ENCODE measurements at regions not wholly inside any gene's neighbourhood (a gene's known extent, or its start where the extent isn't known, plus 50 kb on each side); places are given as distances from the start of the nearest gene placed in this dataset.
A peak's percentile ranks its signal among the peaks of the same experiment; 100 is the strongest.

DNA sequence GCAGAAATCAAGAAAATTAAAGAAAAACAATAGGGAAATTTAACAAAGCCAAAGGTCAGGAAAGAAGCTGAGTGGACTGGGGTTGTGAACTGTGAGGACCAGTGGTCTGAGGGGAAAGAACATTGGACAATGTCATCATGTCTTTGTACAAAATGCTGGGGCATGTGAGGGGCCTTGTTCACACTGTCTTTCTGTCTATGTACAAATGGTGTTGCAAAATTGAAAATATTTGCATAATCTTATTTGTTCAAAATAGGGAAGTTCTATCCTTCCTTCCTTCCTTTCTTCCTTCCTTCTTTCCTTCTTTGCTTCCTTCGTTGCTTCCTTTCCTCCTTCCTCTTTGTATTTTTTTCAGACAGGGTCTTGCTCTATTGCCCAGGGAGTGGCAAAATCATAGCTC is 79.2 kb upstream of the SCEL start:
- 0 to 94% (median 26%) methylated on average over 1 of the region's 1 CpG; no CpG with 5 or more reads in 2 of the 10 experiments for WGBS, 10 experiments

DNA sequence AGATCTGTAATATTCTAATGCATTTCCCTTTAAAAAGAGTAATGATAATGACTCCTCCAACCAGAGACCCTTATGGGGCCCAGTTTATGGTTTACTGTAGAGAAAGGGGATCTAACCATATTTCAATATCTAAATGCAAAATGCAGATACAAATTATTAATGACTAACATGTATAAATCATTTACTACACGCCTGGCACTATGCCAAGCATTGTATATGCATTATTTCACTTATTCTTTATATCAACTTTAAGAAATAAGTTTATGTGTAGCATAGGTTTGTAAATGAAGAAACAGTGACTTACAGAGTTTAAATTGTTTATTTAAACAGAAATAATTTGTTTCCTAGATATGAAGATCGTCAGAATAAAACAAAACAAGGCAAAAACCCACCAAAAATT is 86.2 kb upstream of the SCEL start:
- 0 to 100% (median 71%) methylated on average over 1 to 2 of the region's 2 CpGs for WGBS, 10 experiments
- no peak overlapping the region for H3K4me3 ChIP-seq
- H3K27ac ChIP-seq = no peak overlapping the region
- no peaks in the 10 kb centered on the region for H3K4me1 ChIP-seq (replicated peaks in 1 of 2)
- in situ Hi-C loops (cut with MboI; ENCODE audit: low pct_unique_long_range_greater_than_20kb in 2 of 9, low sequenced_read_pairs in 9 of 9, unreplicated experiment in 9 of 9) = no loop called here
- no peak for ATAC-seq (replicated peaks in 6 of 8)

More for the DNA sequence above, 79.2 kb upstream of the SCEL start:
- ATAC-seq (replicated peaks in 6 of 8) = no peak
- H3K4me1 ChIP-seq (replicated peaks in 1 of 2) = peaks cover 7 to 40% of the 10 kb centered on the region in 2 donors
- no peak overlapping the region for H3K27ac ChIP-seq
- H3K4me3 ChIP-seq = no peak overlapping the region
- in situ Hi-C loops (cut with MboI; ENCODE audit: low pct_unique_long_range_greater_than_20kb in 2 of 9, low sequenced_read_pairs in 9 of 9, unreplicated experiment in 9 of 9) = no loop called here

DNA sequence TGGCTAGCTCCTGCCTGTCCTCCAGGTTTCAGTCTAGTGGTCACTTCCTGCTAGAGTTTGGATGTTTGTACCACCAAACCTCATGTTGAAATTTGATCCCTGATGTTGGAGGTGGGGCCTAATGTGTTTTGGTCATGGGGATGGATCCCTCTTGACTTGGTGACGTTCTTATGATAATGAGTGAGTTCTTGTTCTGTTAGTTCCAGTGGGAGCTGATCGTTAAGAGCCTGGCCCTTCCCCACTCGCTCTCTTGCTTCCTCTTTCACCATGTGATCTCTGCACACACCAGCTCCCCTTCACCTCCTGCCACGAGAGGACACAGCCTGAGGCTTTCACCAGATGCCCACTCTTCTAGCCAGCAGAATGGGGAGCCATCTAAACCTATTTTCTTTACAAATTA is 86.8 kb upstream of the SCEL start:
- Histone ChIP-seq H3K4me1 (replicated peaks in 1 of 2) (no peaks in the 10 kb centered on the region), H3K27ac (no peak overlapping the region), H3K4me3 (no peak overlapping the region)
- 14 to 92% (median 66%) methylated on average over 1 to 4 of the region's 4 CpGs; no CpG with 5 or more reads in 3 of the 10 experiments for WGBS, 10 experiments
- ATAC-seq (replicated peaks in 6 of 8) = no peak
- in situ Hi-C loops (cut with MboI; ENCODE audit: low pct_unique_long_range_greater_than_20kb in 2 of 9, low sequenced_read_pairs in 9 of 9, unreplicated experiment in 9 of 9) = no loop called here

DNA sequence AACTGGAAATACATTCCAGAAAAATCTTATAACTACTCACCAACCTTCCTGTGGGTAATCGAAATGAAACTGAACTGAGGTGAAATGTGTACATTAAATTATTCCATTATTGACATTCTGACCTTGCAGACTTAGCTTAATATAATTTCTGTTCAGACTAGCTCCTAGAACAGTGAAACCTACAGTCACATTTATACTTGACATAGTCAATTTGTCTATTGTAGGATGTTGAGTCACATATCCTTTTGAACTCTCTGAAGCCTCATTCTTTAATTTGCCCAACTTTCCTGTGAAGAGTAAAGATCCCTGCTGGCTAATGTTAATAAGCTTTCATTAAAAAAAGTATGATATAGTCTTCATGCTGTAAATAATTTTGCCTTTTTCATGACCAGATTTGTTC is 92.0 kb upstream of the SCEL start:
- no peaks in the 10 kb centered on the region for H3K4me1 ChIP-seq (replicated peaks in 1 of 2)
- H3K27ac ChIP-seq = no peak overlapping the region
- H3K4me3 ChIP-seq = no peak overlapping the region
- WGBS, 10 experiments = 0 to 86% (median 63%) methylated on average over 1 of the region's 1 CpG; no CpG with 5 or more reads in 2 of the 10 experiments
- no peak for ATAC-seq (replicated peaks in 6 of 8)
- in situ Hi-C loops (cut with MboI; ENCODE audit: low pct_unique_long_range_greater_than_20kb in 2 of 9, low sequenced_read_pairs in 9 of 9, unreplicated experiment in 9 of 9) = no loop called here

DNA sequence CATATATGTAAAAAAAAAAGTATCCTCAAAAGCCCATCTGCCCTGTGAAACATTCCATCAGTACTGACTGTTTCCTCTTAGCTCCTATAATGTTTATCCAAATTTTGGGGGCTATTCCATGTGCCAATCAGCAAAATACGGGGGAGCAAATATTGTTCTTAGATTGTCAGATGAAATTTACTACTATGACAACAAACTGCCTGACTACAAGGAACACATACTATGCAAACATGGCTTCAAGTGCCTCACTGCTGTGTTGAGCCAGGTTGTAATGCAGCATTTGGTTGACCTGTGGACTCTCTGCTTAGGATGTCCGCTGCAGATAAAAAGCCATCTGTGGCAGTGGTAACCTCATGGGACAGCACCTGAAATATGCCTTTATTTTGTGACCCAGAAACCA is 98.2 kb upstream of the SCEL start:
- in situ Hi-C loops (cut with MboI; ENCODE audit: low pct_unique_long_range_greater_than_20kb in 2 of 9, low sequenced_read_pairs in 9 of 9, unreplicated experiment in 9 of 9) = no loop called here
- Histone ChIP-seq H3K27ac (no peak overlapping the region), H3K4me3 (no peak overlapping the region), H3K4me1 (replicated peaks in 1 of 2) (no peaks in the 10 kb centered on the region)
- 17 to 100% (median 69%) methylated on average over 1 to 2 of the region's 2 CpGs; no CpG with 5 or more reads in 4 of the 10 experiments for WGBS, 10 experiments
- no peak for ATAC-seq (replicated peaks in 6 of 8)

DNA sequence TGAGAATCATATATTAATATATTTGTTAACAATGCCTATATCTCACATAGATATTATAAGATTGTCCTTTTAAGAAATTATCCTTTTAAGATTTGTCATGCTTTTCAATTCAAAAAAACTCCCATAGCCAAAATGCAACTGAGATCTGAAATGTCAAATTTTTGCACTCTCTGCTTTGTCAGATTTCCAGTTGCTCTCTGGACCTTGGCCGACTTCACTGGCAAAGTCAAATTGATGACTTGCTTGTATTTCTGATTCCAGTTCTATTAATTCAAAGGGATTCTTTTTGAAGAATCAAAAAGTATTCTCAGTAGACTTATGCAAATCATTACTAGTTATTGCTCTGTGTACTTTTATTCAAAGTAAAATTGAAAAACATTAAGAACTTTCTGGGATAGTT is 101.2 kb upstream of the SCEL start:
- Histone ChIP-seq H3K27ac (no peak overlapping the region), H3K4me1 (replicated peaks in 1 of 2) (no peaks in the 10 kb centered on the region), H3K4me3 (no peak overlapping the region)
- in situ Hi-C loops (cut with MboI; ENCODE audit: low pct_unique_long_range_greater_than_20kb in 2 of 9, low sequenced_read_pairs in 9 of 9, unreplicated experiment in 9 of 9) = no loop called here
- no peak for ATAC-seq (replicated peaks in 6 of 8)
- 0 to 100% (median 73%) methylated on average over 1 of the region's 1 CpG; no CpG with 5 or more reads in 2 of the 10 experiments for WGBS, 10 experiments

DNA sequence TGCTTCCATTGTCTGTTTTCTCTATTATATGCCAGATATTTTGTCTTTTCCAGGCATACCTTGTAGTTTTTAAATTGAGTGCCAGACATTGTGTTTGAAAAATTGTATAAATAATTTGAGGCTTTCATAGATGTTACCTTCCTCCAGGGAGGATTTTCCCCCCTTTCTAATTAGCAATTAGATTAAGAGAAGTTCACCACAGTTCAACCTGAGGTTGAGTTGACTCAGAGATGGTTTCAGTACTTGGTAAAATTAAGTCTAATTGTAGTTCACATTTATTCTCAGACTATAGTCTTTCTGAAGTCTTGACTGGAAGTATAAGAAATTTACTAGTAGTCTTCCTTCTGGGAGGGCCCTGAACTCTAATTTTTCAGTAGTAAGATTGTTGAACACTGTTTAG is 104.1 kb upstream of the SCEL start:
- in situ Hi-C loops (cut with MboI; ENCODE audit: low pct_unique_long_range_greater_than_20kb in 2 of 9, low sequenced_read_pairs in 9 of 9, unreplicated experiment in 9 of 9) = no loop called here
- no peak for ATAC-seq (replicated peaks in 6 of 8)
- H3K27ac ChIP-seq = no peak overlapping the region
- H3K4me1 ChIP-seq (replicated peaks in 1 of 2) = no peaks in the 10 kb centered on the region
- H3K4me3 ChIP-seq = no peak overlapping the region

DNA sequence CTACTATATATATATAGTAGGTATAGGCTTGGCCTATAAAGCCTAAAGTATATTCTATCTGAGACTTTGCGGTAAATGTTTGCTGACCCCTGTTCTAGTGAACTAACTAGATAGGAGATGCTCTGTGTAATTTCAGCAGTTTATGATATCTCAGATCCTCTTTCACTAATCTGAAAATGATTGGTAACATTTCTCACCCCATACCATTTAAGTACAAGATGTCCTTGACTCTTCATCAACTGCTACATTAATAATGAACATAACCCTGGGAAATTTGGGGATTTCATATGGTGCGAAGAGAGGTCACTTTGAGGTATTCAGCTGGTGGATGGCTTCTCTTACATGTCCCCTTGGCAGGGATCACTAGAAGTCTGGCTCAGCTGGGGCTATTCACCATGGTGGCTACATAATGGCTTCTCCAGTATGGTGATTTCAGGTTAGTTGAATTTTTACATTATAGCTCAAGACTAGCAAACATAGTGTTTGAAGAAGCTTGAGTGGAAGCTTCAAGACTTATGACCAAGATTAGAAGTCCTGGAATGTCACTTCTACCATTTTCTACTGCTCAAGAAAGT is 103.6 kb upstream of the MYCBP2 start:
- no peak for ATAC-seq (replicated peaks in 6 of 8)
- Histone ChIP-seq H3K4me1 (replicated peaks in 1 of 2) (no peaks in the 10 kb centered on the region), H3K4me3 (no peak overlapping the region), H3K27ac (no peak overlapping the region)
- 80 to 100% (median 93%) methylated on average over 1 to 2 of the region's 2 CpGs; no CpG with 5 or more reads in 4 of the 10 experiments for WGBS, 10 experiments
- in situ Hi-C loops (cut with MboI; ENCODE audit: low pct_unique_long_range_greater_than_20kb in 2 of 9, low sequenced_read_pairs in 9 of 9, unreplicated experiment in 9 of 9) = no loop called here

DNA sequence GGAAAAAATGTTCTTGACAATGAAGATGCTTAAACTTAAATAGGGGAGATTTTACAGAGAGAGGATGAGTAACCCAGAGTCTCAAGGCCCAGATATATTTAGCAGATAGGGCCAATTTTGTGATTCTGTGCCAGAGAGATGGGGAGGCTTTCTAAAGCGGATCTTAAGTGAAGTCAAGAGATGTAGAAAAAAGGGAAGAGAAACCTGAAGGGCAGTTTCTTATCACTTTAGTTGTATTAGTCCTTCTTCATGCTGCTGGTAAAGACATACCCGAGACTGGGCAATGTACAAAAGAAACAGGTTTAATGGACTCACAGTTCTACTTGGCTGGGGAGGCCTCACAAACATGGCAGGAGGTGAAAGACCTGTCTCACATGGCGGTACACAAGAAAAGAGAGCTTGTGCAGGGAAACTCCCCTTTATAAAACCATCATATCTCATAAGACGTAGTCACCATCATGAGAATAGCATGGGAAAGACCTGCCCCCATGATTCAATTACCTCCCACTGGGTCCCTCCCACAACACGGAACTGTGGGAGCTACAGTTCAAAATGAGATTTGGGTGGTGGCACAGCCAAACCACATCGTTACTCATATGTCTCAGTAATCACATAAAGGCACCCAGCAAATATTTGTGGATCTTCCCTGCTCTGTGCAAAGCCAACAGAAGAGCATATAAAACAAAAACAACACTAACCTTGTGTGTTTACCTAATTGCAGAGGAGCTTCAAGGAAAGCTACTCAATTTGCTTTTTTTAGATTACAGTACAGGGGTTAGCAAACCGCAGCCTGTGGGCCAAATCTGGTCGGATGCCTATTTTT is 102.6 kb upstream of the MYCBP2 start:
- Histone ChIP-seq H3K4me1 (replicated peaks in 1 of 2) (no peaks in the 10 kb centered on the region), H3K4me3 (no peak overlapping the region), H3K27ac (no peak overlapping the region)
- ATAC-seq (replicated peaks in 6 of 8) = peak in 1 of 8 experiments; percentile 23
- WGBS, 10 experiments = 42 to 100% (median 91%) methylated on average over 2 to 7 of the region's 8 CpGs
- in situ Hi-C loops (cut with MboI; ENCODE audit: low pct_unique_long_range_greater_than_20kb in 2 of 9, low sequenced_read_pairs in 9 of 9, unreplicated experiment in 9 of 9) = no loop called here

DNA sequence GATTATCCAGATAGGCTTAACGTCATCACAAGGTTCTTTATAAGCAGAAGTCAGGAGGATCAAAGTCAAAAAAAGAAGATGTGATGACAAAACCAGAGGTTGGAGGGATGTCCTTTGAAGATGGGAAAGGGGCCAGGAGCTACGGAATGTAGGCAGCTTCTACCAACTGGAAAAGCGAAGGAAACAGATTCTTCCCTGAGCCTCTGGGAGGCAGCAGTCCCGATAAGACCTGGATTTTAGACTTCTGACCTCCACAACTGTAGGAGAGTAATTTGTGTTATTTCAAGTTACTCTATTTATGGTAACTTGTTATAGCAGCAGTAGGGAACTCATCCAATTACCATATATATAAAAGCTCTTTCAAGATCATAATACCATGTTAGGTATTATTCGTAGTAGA is 98.8 kb upstream of the MYCBP2 start:
- WGBS, 10 experiments = 16 to 100% (median 74%) methylated on average over 1 to 5 of the region's 5 CpGs
- no peak for ATAC-seq (replicated peaks in 6 of 8)
- no peak overlapping the region for H3K27ac ChIP-seq
- no peaks in the 10 kb centered on the region for H3K4me1 ChIP-seq (replicated peaks in 1 of 2)
- in situ Hi-C loops (cut with MboI; ENCODE audit: low pct_unique_long_range_greater_than_20kb in 2 of 9, low sequenced_read_pairs in 9 of 9, unreplicated experiment in 9 of 9) = no loop called here
- H3K4me3 ChIP-seq = no peak overlapping the region

DNA sequence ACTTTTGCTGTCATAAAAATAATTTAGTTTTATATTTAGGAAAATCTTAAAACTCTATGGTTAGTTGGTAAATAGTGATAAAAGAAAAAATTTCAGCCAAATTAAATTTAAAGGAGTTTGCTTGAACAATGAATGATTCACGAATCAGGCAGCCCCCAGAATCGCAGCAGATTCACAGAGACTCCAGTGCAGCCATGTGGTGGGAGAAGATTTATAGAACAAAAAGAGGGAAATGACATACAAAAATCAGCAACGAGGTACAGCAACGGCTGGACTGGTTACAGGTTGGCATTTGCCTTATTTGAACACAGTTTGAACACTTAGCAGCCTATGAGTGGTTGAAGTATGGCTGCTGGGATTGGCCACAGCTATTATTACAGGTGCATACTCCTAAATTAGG is 96.4 kb upstream of the MYCBP2 start:
- Histone ChIP-seq H3K4me1 (replicated peaks in 1 of 2) (no peaks in the 10 kb centered on the region), H3K27ac (no peak overlapping the region), H3K4me3 (no peak overlapping the region)
- ATAC-seq (replicated peaks in 6 of 8) = no peak
- in situ Hi-C loops (cut with MboI; ENCODE audit: low pct_unique_long_range_greater_than_20kb in 2 of 9, low sequenced_read_pairs in 9 of 9, unreplicated experiment in 9 of 9) = no loop called here
- WGBS, 10 experiments = 6 to 80% (median 38%) methylated on average over 2 to 4 of the region's 4 CpGs; no CpG with 5 or more reads in 1 of the 10 experiments

DNA sequence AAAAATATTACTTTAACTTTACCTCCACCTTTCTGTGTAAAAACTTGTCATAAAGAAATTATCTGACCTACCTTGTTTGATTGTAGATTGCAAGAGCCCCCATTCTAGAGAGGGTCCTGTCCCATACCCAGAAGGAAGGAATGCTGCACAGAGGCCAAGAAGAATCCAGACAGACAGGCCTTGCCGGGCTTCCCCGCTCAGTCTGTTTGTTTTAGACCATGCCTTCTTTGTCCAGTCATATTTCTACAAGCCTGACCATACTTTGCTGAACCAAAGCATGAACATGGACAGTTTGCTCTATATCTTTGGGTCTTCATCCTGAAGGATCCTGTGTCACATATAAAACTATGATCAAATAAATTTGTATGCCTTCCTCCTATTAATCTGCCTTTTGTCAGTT is 95.8 kb upstream of the MYCBP2 start:
- 94 to 100% (median 100%) methylated on average over 1 to 2 of the region's 2 CpGs; no CpG with 5 or more reads in 7 of the 10 experiments for WGBS, 10 experiments
- ATAC-seq (replicated peaks in 6 of 8) = no peak
- in situ Hi-C loops (cut with MboI; ENCODE audit: low pct_unique_long_range_greater_than_20kb in 2 of 9, low sequenced_read_pairs in 9 of 9, unreplicated experiment in 9 of 9) = no loop called here
- Histone ChIP-seq H3K4me3 (no peak overlapping the region), H3K4me1 (replicated peaks in 1 of 2) (peaks cover 0 to 1% of the 10 kb centered on the region in 2 donors), H3K27ac (no peak overlapping the region)

DNA sequence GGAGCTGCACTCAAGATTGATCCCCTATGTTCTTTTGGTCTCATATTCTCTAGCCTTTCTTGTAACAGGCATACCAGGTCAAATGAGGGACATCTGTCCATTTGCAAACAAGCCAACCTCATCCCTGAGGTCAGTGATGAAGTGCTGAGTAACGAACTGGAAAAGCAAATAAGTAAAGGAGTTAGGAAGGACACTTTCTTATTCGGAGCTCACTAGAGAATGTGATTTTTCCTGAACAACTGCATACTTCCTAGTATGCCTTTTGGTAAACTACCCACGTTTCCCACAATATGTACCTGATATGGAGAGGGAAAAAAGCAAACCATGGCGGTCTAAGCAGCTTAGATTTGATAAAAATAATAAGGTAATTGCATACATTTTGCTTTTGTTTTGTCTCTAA is 91.0 kb upstream of the MYCBP2 start:
- 17 to 100% (median 59%) methylated on average over 1 to 3 of the region's 4 CpGs; no CpG with 5 or more reads in 2 of the 10 experiments for WGBS, 10 experiments
- in situ Hi-C loops (cut with MboI; ENCODE audit: low pct_unique_long_range_greater_than_20kb in 2 of 9, low sequenced_read_pairs in 9 of 9, unreplicated experiment in 9 of 9) = no loop called here
- Histone ChIP-seq H3K4me3 (no peak overlapping the region), H3K4me1 (replicated peaks in 1 of 2) (peaks cover 6 to 21% of the 10 kb centered on the region in 2 donors), H3K27ac (no peak overlapping the region)
- ATAC-seq (replicated peaks in 6 of 8) = no peak
